ENCODE measurements at regions not wholly inside any gene's neighbourhood (a gene's known extent, or its start where the extent isn't known, plus 50 kb on each side); places are given as distances from the start of the nearest gene placed in this dataset.

GRCh38 chr5:2894736-2895135 is 143.3 kb upstream of the IRX2 start:
- no peak overlapping the region for H3K4me3 Mint-ChIP-seq
- no peaks in the 10 kb centered on the region for H3K36me3 Mint-ChIP-seq (ENCODE audit: low read depth)
- TF ChIP-seq CTCF (IDR thresholded peaks at IDR 0.05), result no peak
- no peak for DNase-seq
- peaks cover 17% of the 10 kb centered on the region for H3K4me1 Mint-ChIP-seq
- H3K27me3 Mint-ChIP-seq (ENCODE audit: low read depth, poor library complexity), result peaks cover 25% of the 10 kb centered on the region
- H3K27ac Mint-ChIP-seq, result no peak overlapping the region
- no peaks in the 10 kb centered on the region for H3K9me3 Mint-ChIP-seq

- Mint-ChIP-seq H3K36me3 (ENCODE audit: low read depth) (no peaks in the 10 kb centered on the region), H3K27ac (no peak overlapping the region), H3K4me1 (peaks cover 17% of the 10 kb centered on the region), H3K9me3 (no peaks in the 10 kb centered on the region), H3K27me3 (ENCODE audit: low read depth, poor library complexity) (peaks cover 22% of the 10 kb centered on the region), H3K4me3 (no peak overlapping the region)
- no peak for DNase-seq
- no peak for TF ChIP-seq CTCF (IDR thresholded peaks at IDR 0.05)
These were observed 142.8 kb upstream of the IRX2 start for GRCh38 chr5:2894316-2894715.

GRCh38 chr5:2892466-2893000 is 141.1 kb upstream of the IRX2 start:
- H3K36me3 Mint-ChIP-seq (ENCODE audit: low read depth), result no peaks in the 10 kb centered on the region
- H3K27ac Mint-ChIP-seq, result no peak overlapping the region
- peaks cover 17% of the 10 kb centered on the region for H3K4me1 Mint-ChIP-seq
- peaks cover 20% of the 10 kb centered on the region for H3K27me3 Mint-ChIP-seq (ENCODE audit: low read depth, poor library complexity)
- no peaks in the 10 kb centered on the region for H3K9me3 Mint-ChIP-seq
- no peak for TF ChIP-seq CTCF (IDR thresholded peaks at IDR 0.05)
- H3K4me3 Mint-ChIP-seq, result no peak overlapping the region
- no peak for DNase-seq

- no peaks in the 10 kb centered on the region for H3K36me3 Mint-ChIP-seq (ENCODE audit: low read depth)
- no peak for TF ChIP-seq CTCF (IDR thresholded peaks at IDR 0.05)
- no peak for DNase-seq
- no peaks in the 10 kb centered on the region for H3K9me3 Mint-ChIP-seq
- peaks cover 17% of the 10 kb centered on the region for H3K4me1 Mint-ChIP-seq
- no peak overlapping the region for H3K27ac Mint-ChIP-seq
- H3K4me3 Mint-ChIP-seq, result no peak overlapping the region
- peaks cover 23% of the 10 kb centered on the region for H3K27me3 Mint-ChIP-seq (ENCODE audit: low read depth, poor library complexity)
These were observed 140.3 kb upstream of the IRX2 start for GRCh38 chr5:2891781-2892180.

GRCh38 chr5:2890011-2890410 is 138.5 kb upstream of the IRX2 start:
- no peaks in the 10 kb centered on the region for H3K36me3 Mint-ChIP-seq (ENCODE audit: low read depth)
- DNase-seq, result no peak

More at GRCh38 chr5:2890011-2890410, 138.5 kb upstream of the IRX2 start:
- no peak overlapping the region for H3K27ac Mint-ChIP-seq
- H3K4me3 Mint-ChIP-seq, result no peak overlapping the region
- H3K27me3 Mint-ChIP-seq (ENCODE audit: low read depth, poor library complexity), result peaks cover 21% of the 10 kb centered on the region
- no peaks in the 10 kb centered on the region for H3K9me3 Mint-ChIP-seq
- TF ChIP-seq CTCF (IDR thresholded peaks at IDR 0.05), result no peak
- H3K4me1 Mint-ChIP-seq, result peaks cover 14% of the 10 kb centered on the region
